ENCODE measurements at regions not wholly inside any gene's neighbourhood (a gene's known extent, or its start where the extent isn't known, plus 50 kb on each side); places are given as distances from the start of the nearest gene placed in this dataset.

DNA sequence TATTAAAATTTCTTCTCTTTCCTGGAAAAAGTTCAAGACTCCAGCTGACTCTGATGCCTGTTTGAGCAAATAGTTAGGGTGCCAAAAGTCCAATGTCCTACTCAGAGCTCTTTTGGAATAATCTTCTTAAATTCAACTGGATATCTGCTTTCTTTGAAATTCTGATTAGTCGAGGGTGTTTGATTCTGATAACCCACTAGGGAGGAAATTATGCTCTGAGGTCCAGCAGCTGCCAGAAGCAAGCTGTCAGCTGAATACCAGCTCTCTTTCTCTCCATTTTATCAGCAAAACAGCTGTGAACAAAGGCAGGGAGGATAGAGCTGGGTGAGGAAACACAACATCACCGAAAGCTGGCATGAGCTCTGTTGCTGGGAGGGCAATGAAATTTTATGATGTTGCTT is 141.5 kb downstream of the CAND1 start:
- 81 to 83% methylated on average over 1 to 2 of the region's 2 CpGs for WGBS, 2 experiments (ENCODE audit: insufficient coverage in 1 of 2, insufficient read length in 1 of 2)
- H3K9me3 Mint-ChIP-seq, result peaks cover 13% of the 10 kb centered on the region
- peaks cover 5% of the 10 kb centered on the region for H3K27me3 ChIP-seq (ENCODE audit: control insufficient read depth, insufficient read depth, low read length, poor library complexity, severe bottlenecking)
- peaks cover 8% of the 10 kb centered on the region for H3K4me1 Mint-ChIP-seq
- peaks cover 10% of the 10 kb centered on the region for H3K9me3 ChIP-seq (ENCODE audit: control insufficient read depth, low read length)
- TF ChIP-seq, protein P1, sequence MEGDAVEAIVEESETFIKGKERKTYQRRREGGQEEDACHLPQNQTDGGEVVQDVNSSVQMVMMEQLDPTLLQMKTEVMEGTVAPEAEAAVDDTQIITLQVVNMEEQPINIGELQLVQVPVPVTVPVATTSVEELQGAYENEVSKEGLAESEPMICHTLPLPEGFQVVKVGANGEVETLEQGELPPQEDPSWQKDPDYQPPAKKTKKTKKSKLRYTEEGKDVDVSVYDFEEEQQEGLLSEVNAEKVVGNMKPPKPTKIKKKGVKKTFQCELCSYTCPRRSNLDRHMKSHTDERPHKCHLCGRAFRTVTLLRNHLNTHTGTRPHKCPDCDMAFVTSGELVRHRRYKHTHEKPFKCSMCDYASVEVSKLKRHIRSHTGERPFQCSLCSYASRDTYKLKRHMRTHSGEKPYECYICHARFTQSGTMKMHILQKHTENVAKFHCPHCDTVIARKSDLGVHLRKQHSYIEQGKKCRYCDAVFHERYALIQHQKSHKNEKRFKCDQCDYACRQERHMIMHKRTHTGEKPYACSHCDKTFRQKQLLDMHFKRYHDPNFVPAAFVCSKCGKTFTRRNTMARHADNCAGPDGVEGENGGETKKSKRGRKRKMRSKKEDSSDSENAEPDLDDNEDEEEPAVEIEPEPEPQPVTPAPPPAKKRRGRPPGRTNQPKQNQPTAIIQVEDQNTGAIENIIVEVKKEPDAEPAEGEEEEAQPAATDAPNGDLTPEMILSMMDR (conservative IDR thresholded peaks at IDR 0.05), result no peak
- DNase-seq, result no peak
- no peaks in the 10 kb centered on the region for H3K36me3 ChIP-seq (ENCODE audit: control insufficient read depth, insufficient read depth, low read length)
- no peaks in the 10 kb centered on the region for H3K36me3 Mint-ChIP-seq (ENCODE audit: low read depth)
- H3K27ac ChIP-seq (ENCODE audit: low read depth, low read length), result no peak overlapping the region
- H3K27me3 Mint-ChIP-seq (ENCODE audit: insufficient read depth), result peaks cover 20% of the 10 kb centered on the region
- H3K4me1 ChIP-seq (ENCODE audit: control insufficient read depth, insufficient read depth, low read length), result no peaks in the 10 kb centered on the region
- no peak overlapping the region for H3K27ac Mint-ChIP-seq
- no peak overlapping the region for H3K9ac ChIP-seq (ENCODE audit: extremely low read depth, low read length, poor library complexity, severe bottlenecking)
- H3K4me3 ChIP-seq (ENCODE audit: low read length), result no peak overlapping the region
- no peak overlapping the region for H3K4me3 Mint-ChIP-seq

DNA sequence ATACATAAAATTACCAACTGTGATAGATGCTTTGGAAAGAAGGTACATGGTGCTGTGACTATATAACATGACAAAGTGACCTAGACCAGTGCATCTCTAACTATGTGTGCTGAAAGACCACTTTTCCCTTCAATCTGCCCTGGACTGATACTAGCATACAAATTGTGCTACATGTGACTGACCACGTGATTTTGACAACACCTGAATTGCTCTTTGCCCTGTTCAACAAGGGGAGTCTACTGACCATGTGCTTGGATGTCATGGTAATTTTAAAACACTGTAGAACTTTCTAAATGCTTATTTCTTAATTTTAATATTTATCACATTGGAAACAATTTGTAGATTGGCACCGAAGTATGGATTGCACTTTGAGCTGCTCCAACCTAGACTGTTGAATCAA is 142.4 kb downstream of the CAND1 start:
- Histone ChIP-seq H3K27me3 (ENCODE audit: control insufficient read depth, insufficient read depth, low read length, poor library complexity, severe bottlenecking) (peaks cover 5% of the 10 kb centered on the region), H3K4me1 (ENCODE audit: control insufficient read depth, insufficient read depth, low read length) (no peaks in the 10 kb centered on the region), H3K36me3 (ENCODE audit: control insufficient read depth, insufficient read depth, low read length) (no peaks in the 10 kb centered on the region), H3K9me3 (ENCODE audit: control insufficient read depth, low read length) (peaks cover 10% of the 10 kb centered on the region), H3K27ac (ENCODE audit: low read depth, low read length) (no peak overlapping the region), H3K9ac (ENCODE audit: extremely low read depth, low read length, poor library complexity, severe bottlenecking) (no peak overlapping the region), H3K4me3 (ENCODE audit: low read length) (no peak overlapping the region)
- H3K9me3 Mint-ChIP-seq, result peaks cover 6% of the 10 kb centered on the region
- peaks cover 20% of the 10 kb centered on the region for H3K27me3 Mint-ChIP-seq (ENCODE audit: insufficient read depth)
- no peak overlapping the region for H3K4me3 Mint-ChIP-seq
- no peaks in the 10 kb centered on the region for H3K36me3 Mint-ChIP-seq (ENCODE audit: low read depth)
- H3K4me1 Mint-ChIP-seq, result peaks cover 8% of the 10 kb centered on the region
- DNase-seq, result no peak
- TF ChIP-seq, protein P1 (conservative IDR thresholded peaks at IDR 0.05), result no peak
- no peak overlapping the region for H3K27ac Mint-ChIP-seq
- 57 to 77% methylated on average over 1 to 2 of the region's 2 CpGs for WGBS, 2 experiments (ENCODE audit: insufficient coverage in 1 of 2, insufficient read length in 1 of 2)

DNA sequence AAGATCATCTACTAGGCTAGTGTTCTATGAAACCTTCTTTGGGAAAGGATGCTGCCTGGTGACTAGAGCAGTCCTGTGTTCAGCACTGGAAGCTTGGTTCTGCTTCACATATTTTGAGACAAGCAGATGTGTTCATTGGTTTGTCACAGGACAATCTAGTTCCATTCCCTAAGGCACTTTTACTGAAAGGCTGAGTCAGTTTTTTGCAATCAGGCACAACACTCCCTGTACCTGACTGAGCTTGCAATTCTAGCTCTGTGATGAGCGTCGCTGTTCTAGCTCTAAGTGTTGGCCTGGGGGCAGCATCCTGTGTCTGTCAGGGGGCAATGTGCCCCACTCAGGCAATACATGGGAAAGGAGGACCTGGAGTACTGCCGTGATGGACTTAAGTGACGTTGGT is 144.4 kb downstream of the CAND1 start:
- DNase-seq, result no peak
- no peaks in the 10 kb centered on the region for H3K36me3 Mint-ChIP-seq (ENCODE audit: low read depth)
- no peaks in the 10 kb centered on the region for H3K4me1 ChIP-seq (ENCODE audit: control insufficient read depth, insufficient read depth, low read length)
- H3K27ac ChIP-seq (ENCODE audit: low read depth, low read length), result no peak overlapping the region
- peaks cover 5% of the 10 kb centered on the region for H3K27me3 ChIP-seq (ENCODE audit: control insufficient read depth, insufficient read depth, low read length, poor library complexity, severe bottlenecking)
- H3K27ac Mint-ChIP-seq, result no peak overlapping the region
- H3K4me3 ChIP-seq (ENCODE audit: low read length), result no peak overlapping the region
- H3K9me3 Mint-ChIP-seq, result peaks cover 3% of the 10 kb centered on the region
- no peak overlapping the region for H3K9ac ChIP-seq (ENCODE audit: extremely low read depth, low read length, poor library complexity, severe bottlenecking)
- TF ChIP-seq, protein P1 (conservative IDR thresholded peaks at IDR 0.05), result no peak
- no peak overlapping the region for H3K4me3 Mint-ChIP-seq
- H3K36me3 ChIP-seq (ENCODE audit: control insufficient read depth, insufficient read depth, low read length), result no peaks in the 10 kb centered on the region
- 89 to 95% methylated on average over 4 of the region's 4 CpGs for WGBS, 2 experiments (ENCODE audit: insufficient coverage in 1 of 2, insufficient read length in 1 of 2)
- H3K4me1 Mint-ChIP-seq, result peaks cover 4% of the 10 kb centered on the region
- peaks cover 10% of the 10 kb centered on the region for H3K9me3 ChIP-seq (ENCODE audit: control insufficient read depth, low read length)
- peaks cover 11% of the 10 kb centered on the region for H3K27me3 Mint-ChIP-seq (ENCODE audit: insufficient read depth)

Measured in endodermal cell (in vitro differentiated cells).